GM19397 (cell line): ENCODE measurements at regions not wholly inside any gene's neighbourhood (a gene's known extent, or its start where the extent isn't known, plus 50 kb on each side); places are given as distances from the start of the nearest gene placed in this dataset.

ENCODE experiments used
- ATAC-seq: cut with Tn5 transposase; IDR thresholded peaks from one replicate; pipeline ENCODE4 v1.9.1; 2021; ENCODE audit warnings: mild to moderate bottlenecking, moderate library complexity; ENCODE audit not compliant: unreplicated experiment

GRCh38 chr9:14467675-14468374, 153.9 kb upstream of the NFIB start:
- ATAC-seq: no peak

- no peak for ATAC-seq
Measured at GRCh38 chr9:14466828-14467227, 152.9 kb upstream of the NFIB start.

GRCh38 chr9:14466429-14466818, 152.5 kb upstream of the NFIB start:
- no peak for ATAC-seq

DNA sequence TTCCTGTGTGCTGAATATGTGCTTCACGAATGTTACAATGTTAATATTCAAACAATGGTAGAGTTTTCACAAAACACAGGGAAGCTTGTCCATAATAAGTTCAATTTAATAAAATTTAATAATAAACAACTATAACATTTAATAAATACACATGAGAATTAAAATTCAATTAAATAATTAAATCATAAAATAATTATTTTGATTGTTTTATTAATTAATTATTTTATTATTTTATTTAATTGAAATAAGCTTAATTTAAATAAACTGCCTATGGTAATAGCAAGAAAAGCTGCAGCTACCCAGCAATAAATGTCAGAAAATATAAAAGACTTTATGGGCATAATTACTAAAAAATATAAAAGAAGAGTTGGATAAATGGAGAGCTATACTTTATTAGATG, 149.0 kb upstream of the NFIB start:
- ATAC-seq: no peak

DNA sequence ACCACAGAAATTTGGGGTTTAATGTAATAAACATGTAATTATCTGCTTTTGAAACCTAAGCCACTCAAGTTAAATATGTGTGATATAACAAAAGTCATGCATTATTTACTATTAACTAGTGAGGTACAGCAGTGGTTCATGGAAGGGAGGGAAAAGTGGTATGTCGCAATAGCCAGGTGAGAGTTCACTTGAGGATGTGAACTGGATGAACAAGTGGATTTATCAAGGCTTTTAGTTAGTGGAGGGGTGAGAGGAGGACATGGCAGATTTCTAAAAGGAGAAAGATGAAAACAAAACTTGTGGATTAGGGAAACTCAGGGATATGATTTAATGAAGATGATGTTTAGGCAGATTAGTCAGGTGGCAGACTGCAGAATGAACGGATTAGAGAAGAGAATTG, 141.3 kb upstream of the NFIB start:
- ATAC-seq: no peak

DNA sequence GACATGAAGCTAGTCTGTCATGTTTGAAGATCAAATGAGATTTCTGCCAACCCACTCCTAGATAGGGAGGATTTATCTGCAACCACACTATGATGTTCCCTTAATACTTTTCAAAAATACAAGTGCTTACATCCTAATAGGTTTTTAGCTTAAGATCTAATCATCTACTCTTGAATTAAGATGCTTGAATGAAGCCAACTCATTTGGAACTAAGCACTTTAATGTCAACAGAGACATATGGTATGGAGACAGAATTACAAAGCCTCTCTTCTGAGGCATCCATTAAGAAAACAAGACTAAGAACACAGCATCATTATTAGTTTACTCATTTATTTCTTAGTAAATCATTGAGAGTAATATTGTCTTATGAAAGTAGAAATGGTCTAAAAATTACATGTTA, 139.3 kb upstream of the NFIB start:
- no peak for ATAC-seq

DNA sequence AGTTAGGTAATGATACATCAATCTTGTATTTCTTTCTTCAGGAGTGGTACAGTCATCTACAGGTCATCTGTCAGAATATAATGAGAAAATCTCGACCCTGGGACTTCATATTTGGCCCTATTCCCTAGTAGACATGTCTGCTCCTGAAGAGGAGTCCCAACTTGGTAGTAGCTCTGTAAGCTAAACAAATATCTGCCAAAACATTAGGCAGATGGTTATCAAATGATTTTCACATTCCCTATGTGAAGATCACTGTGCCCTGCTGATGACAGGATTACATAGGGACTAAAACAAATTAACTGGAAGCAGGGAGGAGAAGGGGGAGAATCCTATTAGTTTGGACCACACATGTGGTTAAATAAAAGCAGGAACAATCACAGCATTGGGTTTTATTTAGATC, 138.6 kb upstream of the NFIB start:
- ATAC-seq: no peak

DNA sequence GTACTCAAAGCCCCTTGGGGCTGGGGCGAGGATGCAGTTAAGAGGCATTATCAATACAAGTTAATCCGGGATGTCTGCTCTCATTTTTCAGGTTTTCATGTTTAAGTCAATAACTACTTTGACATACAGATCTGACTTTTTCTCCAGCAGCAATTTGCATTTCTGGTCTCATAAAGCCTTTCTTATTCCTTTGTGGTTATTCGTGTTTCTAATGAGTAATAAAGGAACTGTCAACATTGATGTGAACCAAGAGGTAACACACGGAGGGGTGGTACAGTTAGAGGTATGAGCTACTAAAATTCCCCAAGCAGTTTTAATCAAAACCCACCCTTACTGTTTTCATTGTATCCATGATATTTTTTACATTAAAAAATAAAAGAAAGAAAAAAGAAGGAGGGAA, 138.0 kb upstream of the NFIB start:
- peak; percentile 67 for ATAC-seq

GRCh38 chr9:14447103-14447502, 133.2 kb upstream of the NFIB start:
- ATAC-seq: no peak

DNA sequence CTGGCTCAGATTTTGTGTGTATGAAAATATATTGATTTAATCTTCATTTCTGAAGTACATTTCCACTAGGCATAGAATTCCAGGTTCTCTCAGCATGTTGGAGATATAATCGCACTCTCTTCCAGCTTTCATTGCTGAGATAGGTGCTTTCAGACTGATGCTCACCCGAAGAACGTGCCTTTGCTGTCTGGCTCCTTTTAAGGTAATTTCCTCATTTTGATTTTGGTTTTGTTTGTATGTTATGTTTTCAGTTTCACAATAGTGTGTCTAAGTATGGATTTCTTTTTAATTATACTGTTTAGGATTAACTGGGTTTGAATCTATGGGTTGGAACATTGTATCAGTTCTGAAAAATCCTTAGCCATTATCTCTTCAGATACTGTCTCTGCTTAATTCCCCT, 132.0 kb upstream of the NFIB start:
- no peak for ATAC-seq

GRCh38 chr9:14442956-14443355, 129.0 kb upstream of the NFIB start:
- no peak for ATAC-seq

GRCh38 chr9:14441976-14442651, 128.2 kb upstream of the NFIB start:
- ATAC-seq: no peak

DNA sequence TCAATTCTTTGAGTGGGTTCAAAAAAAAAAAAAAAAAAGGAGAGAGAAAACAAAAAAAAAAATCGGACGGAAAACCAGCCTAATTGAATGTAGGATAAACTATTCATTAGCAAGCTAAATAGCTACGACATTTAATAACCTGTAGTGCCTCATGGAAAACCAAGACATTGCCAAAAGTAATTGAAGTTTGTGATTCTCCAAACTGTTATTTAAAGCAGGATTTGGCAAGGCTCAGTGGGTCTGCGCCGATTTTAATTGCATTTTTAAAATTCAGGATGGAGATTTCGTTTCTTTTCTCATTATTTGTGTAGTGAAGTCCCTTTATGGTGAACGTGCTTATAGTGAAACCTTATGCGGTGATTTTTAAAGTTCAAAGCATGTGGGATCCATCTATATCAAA, 127.2 kb upstream of the NFIB start:
- ATAC-seq: no peak

- no peak for ATAC-seq
Measured at GRCh38 chr9:14440062-14440461, 126.1 kb upstream of the NFIB start.

DNA sequence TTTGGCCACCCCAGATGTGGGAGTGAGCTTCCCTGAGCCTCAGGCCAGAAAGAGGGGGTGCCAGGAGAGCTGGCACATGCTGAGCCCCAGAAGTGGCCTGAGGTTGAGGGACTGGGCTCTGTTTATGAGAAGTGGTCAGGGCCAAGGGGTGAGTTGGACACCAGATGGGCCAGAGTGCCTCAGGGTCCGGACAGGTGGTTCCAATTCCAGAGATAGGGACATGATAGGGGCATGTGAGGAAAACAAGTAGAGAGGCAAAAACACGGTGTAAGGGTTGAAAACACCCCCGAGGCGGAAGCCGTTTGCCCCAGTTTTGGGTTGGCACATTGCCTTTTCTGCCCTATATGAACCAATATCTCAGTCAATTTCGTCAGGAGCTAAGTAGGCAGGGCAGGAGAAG, 125.6 kb upstream of the NFIB start:
- no peak for ATAC-seq

DNA sequence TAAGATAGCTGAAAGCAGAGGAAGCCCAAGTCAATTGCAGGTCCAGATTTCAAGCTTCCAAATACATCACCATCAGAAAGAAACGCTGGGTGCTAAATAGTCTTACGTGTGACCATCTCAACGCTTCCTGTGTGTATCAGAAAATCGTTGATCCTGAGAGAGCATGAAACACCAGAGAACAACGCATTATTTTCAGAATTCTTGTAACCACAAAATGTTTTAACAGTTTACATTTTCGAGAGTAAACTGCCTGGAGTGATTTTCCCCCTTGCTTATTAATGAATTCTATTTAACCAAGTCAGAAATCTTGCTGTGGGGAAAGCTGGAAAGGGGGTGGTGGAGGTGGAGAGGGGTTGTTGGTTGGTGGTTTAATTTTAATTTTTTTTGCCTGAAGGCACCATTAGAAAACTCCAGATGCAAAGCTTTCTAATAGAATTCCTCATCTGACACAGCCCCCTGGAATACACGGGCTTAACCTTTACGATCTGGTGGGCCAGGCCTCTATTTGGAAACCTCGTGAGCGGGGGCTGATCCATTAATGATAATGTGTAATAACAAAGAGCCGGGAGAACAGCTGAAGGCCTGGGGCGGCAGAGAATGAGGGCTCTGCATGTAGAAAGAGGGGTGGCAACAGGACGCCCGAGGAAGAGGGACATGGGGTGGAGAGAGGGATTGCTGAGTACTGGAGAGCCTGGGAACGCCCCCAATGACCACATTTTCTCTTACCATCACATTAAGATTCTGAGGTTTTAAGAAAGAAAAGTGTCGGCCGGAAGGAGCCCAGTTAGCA, 124.5 kb upstream of the NFIB start:
- ATAC-seq: no peak

DNA sequence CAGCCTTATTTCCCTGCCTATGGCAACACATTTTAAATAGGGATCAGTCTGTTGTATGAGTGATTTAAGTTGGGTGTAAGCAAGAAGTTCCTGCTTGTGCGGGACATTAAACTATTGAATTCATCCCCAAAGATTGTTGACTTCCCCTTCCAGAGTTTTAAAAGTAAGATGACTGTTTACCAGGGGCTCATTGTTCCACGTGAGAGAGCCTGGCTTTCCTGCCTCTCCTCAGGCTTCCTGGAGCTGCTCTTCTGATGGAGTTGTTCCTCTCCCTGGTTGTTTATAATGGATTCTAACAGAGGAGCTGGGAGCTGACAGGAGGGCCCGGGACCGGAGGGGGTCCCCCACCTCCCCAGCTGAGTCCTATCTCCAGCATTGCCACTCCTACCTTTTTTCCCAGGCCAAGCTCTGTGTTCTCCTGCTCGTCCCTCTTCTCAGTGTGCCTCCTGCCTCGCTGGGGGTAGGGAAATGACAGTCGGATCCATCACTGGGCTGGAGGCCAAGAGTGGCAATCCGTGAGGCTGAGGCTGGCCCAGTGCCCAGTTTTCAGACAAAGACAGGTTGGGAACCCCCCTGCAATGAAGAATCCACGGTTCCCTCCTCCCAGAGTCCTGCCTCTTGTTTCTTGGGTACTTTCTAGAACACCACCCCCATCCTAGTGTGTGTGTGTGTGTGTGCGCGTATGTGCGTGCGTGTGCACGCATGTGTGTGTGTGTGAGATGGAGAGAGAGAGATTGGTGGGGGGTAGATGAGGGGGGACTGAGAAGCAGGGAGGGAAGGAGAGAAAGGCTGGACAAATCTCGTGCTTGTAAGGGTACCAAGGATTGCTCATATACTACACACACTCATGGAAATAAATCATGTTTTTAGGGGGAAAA, 123.7 kb upstream of the NFIB start:
- ATAC-seq: no peak

DNA sequence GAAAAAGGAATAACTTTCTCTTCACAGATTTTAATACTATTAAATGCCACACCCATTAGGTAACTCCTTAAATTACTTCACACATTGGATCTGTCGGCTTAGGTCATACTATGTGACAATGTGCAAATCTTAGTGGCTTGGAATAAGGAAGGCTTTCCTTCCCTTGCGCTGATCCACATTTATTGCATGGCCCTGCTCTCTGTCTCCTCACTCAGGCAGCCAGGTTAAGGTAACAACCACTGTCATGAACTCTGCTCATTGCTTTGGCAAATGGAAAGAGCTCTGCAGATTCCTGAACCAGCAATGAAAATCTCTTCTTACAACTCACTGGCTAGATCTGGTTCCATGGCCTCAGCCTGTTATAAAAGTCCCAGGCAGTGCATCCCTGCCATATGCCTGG, 121.9 kb upstream of the NFIB start:
- ATAC-seq: no peak

DNA sequence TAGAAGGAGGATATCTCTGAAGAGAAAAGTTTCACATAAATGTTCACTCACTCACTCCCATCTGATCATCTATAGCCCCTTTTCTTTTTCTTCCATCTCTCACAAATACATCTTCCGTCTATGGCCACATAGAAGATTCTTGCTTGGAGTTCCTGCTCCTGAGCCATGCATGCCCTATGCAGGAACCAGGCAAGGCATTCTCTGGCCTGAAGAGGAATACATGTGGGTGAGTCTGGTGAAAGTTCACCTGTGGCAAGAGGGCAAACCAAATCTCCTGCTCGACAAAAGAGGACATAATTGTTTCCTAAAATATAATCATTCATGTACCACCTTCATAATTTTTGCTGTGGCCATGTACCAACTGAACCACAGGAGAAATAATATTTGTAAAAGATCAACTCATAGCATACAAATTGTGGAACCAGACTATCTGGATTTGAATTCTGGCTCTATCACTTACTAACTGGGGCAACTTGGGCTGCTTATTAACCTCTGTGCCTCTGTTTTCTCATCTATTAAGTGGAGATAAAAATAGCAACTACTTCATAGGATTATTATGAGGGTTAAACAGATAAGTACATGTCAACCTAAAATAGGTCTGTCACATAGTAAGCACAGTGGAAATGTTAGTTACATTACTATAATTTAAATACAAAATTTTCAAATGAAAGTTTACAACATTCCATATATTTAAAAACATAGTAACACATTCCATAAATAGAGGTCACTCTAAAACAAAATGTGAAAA, 121.2 kb upstream of the NFIB start:
- no peak for ATAC-seq

- no peak for ATAC-seq
Measured at GRCh38 chr9:14434158-14434504, 120.2 kb upstream of the NFIB start.
